ENCODE measurements at regions not wholly inside any gene's neighbourhood (a gene's known extent, or its start where the extent isn't known, plus 50 kb on each side); places are given as distances from the start of the nearest gene placed in this dataset.

GRCh38 chr1:229782469-229782868, 156.4 kb downstream of the URB2 start:
- Histone ChIP-seq H3K4me3 (replicated peaks; ENCODE audit: insufficient read depth, low read length) (no peak overlapping the region), H3K27ac (replicated peaks) (no peak overlapping the region), H3K27me3 (ENCODE audit: insufficient read depth, poor library complexity, severe bottlenecking) (no peaks in the 10 kb centered on the region)
- DNase-seq (ENCODE audit: low read depth in 1 of 2, low spot score in 1 of 2), result no peak
- TF ChIP-seq, protein P1, sequence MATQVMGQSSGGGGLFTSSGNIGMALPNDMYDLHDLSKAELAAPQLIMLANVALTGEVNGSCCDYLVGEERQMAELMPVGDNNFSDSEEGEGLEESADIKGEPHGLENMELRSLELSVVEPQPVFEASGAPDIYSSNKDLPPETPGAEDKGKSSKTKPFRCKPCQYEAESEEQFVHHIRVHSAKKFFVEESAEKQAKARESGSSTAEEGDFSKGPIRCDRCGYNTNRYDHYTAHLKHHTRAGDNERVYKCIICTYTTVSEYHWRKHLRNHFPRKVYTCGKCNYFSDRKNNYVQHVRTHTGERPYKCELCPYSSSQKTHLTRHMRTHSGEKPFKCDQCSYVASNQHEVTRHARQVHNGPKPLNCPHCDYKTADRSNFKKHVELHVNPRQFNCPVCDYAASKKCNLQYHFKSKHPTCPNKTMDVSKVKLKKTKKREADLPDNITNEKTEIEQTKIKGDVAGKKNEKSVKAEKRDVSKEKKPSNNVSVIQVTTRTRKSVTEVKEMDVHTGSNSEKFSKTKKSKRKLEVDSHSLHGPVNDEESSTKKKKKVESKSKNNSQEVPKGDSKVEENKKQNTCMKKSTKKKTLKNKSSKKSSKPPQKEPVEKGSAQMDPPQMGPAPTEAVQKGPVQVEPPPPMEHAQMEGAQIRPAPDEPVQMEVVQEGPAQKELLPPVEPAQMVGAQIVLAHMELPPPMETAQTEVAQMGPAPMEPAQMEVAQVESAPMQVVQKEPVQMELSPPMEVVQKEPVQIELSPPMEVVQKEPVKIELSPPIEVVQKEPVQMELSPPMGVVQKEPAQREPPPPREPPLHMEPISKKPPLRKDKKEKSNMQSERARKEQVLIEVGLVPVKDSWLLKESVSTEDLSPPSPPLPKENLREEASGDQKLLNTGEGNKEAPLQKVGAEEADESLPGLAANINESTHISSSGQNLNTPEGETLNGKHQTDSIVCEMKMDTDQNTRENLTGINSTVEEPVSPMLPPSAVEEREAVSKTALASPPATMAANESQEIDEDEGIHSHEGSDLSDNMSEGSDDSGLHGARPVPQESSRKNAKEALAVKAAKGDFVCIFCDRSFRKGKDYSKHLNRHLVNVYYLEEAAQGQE (IDR thresholded peaks at IDR 0.05; ENCODE audit: insufficient replicate concordance, low read depth), result no peak
- TF ChIP-seq GABPA (IDR thresholded peaks at IDR 0.05; ENCODE audit: low read depth) (no peak), SPI1 (IDR thresholded peaks at IDR 0.05; ENCODE audit: borderline replicate concordance, low read depth) (no peak), CTCF (IDR thresholded peaks at IDR 0.05; ENCODE audit: insufficient read depth, low read length) (no peak), POLR2AphosphoS5 (IDR thresholded peaks at IDR 0.05; ENCODE audit: low read depth) (no peak)

DNA sequence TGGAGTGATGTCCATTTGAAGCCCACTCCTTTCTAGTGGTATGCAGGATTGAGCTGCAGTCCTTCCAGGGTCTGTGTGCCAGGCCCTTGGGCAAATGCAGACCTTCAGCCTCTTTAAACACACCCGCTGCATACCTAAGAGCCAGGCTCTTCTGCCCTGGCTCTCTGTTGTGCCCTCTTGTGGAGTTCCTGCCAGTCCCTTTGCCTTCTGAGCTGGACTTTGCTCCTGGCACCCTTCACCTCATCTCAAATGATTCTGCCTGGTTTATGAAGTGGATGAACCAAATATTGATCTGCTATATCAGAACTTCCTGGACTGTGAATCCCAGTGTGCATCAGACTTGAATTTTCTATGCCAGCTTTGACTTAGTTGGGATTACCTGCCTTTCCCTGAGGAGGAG, 158.8 kb downstream of the URB2 start:
- TF ChIP-seq SPI1 (IDR thresholded peaks at IDR 0.05; ENCODE audit: borderline replicate concordance, low read depth) (no peak), CTCF (IDR thresholded peaks at IDR 0.05; ENCODE audit: insufficient read depth, low read length) (no peak), POLR2AphosphoS5 (IDR thresholded peaks at IDR 0.05; ENCODE audit: low read depth) (no peak), GABPA (IDR thresholded peaks at IDR 0.05; ENCODE audit: low read depth) (no peak)
- TF ChIP-seq, protein P1 (IDR thresholded peaks at IDR 0.05; ENCODE audit: insufficient replicate concordance, low read depth), result no peak
- DNase-seq (ENCODE audit: low read depth in 1 of 2, low spot score in 1 of 2), result no peak
- no peak overlapping the region for H3K27ac ChIP-seq (replicated peaks)
- H3K4me3 ChIP-seq (replicated peaks; ENCODE audit: insufficient read depth, low read length), result no peak overlapping the region
- H3K27me3 ChIP-seq (ENCODE audit: insufficient read depth, poor library complexity, severe bottlenecking), result no peaks in the 10 kb centered on the region

DNA sequence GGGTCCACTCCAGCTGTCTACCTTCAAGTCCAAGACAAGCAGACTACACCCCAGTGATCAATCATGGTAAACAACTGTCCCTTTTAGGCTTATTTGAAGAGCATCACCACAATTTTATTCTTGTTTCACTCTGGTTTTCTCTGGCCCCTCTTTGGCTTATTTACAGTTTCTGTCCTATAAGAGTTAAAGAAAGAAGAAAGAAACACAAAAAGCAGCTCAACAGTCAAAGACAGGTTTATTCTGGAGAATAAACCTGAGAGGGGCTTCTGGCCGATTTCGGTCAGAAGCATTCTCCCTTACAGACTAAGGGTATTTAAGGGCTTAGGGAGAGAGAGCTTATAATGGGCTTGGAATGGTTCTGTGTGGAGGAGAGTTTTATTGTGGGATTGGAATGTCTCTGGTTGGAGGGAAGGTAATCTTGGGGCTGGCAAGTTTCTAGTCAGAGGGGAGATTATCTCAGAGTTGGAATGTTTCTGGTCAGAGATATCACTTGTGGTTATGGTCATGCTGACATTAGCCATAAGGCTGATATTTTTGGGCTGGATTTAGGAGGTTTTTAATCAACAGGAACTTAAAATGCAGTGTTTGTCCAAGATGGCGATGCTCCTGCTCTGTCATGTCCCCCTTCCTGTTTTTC, 161.0 kb downstream of the URB2 start:
- Histone ChIP-seq H3K27ac (replicated peaks) (no peak overlapping the region), H3K27me3 (ENCODE audit: insufficient read depth, poor library complexity, severe bottlenecking) (no peaks in the 10 kb centered on the region), H3K4me3 (replicated peaks; ENCODE audit: insufficient read depth, low read length) (no peak overlapping the region)
- TF ChIP-seq SPI1 (IDR thresholded peaks at IDR 0.05; ENCODE audit: borderline replicate concordance, low read depth) (no peak), POLR2AphosphoS5 (IDR thresholded peaks at IDR 0.05; ENCODE audit: low read depth) (no peak), GABPA (IDR thresholded peaks at IDR 0.05; ENCODE audit: low read depth) (no peak), CTCF (IDR thresholded peaks at IDR 0.05; ENCODE audit: insufficient read depth, low read length) (no peak)
- TF ChIP-seq, protein P1 (IDR thresholded peaks at IDR 0.05; ENCODE audit: insufficient replicate concordance, low read depth), result no peak
- DNase-seq (ENCODE audit: low read depth in 1 of 2, low spot score in 1 of 2), result no peak

All from HL-60 (cell line).